Stimulated activated CD8-positive, alpha-beta memory T cell treated with anti-CD3 and anti-CD28 coated beads, Interleukin-12 subunit alpha, Interleukin-12 subunit beta, amount 100 ng/mL, for 1 hour (primary cell): ENCODE measurements at regions not wholly inside any gene's neighbourhood (a gene's known extent, or its start where the extent isn't known, plus 50 kb on each side); places are given as distances from the start of the nearest gene placed in this dataset.
"Not testable (repeated sequence)": the region's sequence is repeated elsewhere in the genome, so short reads cannot be mapped to it uniquely, and the experiment has no call there.

Source experiments
- DNase-seq: peaks from one replicate; pipeline ENCODE4 v3.0.0-alpha.2; 2020; ENCODE audit warnings: low read depth

DNA sequence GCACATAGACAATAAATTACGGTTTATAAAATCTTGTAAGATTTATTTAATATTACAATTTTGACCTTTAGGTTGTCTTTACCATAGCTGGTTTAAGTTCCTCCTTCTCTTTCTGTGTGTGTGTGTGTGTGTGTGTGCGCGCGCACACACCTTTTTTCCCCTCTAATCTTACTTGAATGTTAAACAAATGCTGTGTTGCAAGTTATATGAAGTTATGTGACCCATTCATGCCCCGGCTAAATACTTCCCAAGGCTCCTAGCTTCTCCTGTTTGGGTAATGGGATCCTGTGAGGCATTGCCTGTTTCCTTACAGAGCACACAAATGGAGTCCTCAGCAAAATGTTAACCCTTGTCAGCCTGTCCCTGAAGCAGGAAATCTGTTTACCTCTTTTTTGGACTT, 125.6 kb upstream of the ZNF608 start:
- DNase-seq = no peak

- DNase-seq = no peak
Observed at GRCh38 chr5:124872615-124873014, 126.2 kb upstream of the ZNF608 start.

GRCh38 chr5:124873188-124873587, 126.7 kb upstream of the ZNF608 start:
- no peak for DNase-seq

- DNase-seq = no peak
Observed at GRCh38 chr5:124873713-124874112, 127.3 kb upstream of the ZNF608 start.

- no peak for DNase-seq
Observed at GRCh38 chr5:124876566-124876965, 130.1 kb upstream of the ZNF608 start.

DNA sequence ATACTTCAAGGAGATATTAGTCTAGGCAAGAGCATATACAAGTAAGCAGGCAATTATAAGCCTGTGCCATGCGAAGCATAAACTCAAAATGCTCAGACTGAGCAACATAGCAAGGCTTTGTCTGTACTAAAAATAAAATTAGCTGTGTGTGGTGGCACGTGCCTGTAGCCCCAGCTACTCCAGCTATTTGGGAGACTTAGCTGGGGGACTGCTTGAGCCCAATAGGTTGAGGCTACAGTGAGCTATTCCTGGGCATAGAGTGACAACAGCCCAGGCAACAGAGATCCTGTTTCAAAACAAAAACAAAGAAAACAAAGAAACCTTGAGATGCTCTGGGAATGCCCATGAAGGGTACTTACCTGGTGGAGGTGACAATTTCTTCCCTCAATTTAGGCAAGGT, 130.5 kb upstream of the ZNF608 start:
- no peak for DNase-seq

DNA sequence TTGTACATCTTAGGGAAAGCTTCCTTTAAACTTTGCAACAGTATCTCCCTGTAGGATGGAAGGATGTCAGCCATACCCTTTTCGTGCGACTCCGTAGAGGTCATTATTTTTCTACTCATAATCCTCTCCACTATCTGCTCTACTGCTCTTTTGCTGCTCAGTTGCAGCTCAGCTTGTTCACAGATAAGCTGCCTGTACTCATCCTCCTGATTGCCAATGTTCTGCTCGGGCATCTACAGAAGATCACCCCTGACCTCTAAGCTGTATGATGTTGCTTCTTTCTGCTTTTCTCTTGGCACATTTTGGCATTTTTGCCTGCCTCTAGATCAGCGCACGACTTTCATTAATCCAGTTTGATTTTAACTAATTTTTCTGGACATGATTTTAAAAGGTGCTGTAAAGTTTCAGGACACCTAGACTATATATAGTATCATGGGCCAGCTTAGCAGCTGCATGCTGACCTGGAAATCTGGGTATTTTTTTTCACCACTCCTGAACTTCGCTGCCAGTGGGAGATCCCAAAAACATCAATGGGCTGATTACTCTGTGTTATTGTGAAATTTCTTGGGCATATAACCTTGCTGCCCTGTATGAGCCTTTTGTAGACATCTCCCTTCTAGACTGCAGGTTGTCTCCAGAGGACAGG, 131.2 kb upstream of the ZNF608 start:
- no peak for DNase-seq

DNA sequence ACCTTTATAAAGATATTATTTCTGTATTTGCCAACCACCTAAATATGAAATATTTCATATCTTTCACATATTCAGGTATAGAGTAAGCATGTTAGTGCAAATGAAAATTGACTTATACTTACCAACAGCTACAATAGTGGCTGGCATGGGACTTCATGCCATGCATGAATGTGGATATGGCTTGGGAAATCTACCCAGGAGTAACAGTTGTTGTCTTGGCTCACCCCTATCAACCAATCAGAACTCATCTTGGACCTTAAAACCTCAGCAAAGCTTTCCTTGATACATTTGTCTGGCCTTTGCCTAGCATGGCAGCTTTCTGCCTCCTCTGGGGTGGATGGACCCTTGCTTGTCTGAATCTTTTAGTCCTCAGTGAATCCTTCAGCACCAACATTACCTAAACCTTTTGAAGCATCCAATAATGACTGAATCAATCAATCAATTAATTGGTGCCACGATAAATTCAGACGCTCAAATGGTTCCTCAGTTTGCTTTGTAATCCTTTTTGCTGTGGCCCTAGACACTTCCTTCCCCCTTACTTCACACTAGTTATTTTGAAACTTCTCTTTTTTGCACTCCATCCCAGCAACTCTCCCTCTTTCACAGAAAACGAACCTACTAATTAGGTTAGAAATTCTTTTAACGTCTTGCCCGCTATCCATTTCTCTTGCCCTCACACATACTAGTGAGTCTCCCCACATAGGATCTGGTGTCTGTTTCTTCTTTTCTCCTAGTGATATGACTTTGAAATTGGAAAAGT, 132.3 kb upstream of the ZNF608 start:
- DNase-seq = no peak

DNA sequence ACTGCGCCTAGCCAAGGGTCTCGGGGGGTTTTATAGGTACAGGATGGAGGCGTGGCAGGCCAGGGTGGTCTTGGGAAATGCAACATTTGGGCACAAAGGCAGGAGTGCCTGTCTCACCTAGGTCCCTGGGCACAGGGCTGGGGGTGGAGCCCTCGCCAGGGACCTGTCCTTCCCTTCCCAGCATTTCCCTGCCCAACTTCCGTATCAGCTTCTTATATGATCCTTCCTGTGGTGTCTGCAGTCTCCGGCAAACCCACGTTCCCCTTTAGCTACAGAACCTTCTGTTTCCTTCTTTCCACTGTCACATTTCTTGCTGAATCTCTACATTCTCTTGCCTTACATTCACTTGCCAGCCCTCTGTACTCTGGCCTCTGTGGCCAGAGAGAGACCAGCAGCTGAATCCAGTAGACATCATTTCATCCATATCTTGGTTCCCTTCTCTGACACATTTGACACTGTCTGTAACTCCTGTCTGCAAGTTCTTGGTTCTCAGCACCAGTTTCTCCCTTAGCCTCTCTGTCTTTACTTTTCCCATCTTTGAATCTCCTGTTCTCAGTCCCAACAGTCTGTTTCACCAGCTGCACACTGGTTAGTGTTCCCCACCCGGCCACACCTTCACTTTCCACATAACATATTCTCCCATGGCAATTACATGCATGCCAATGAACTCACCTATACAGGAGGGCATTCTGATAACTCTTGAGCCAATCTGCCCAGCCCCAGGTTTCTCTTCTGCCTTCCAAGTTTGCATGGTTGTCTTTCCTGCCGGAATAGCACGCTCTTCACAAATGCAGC, 134.7 kb upstream of the ZNF608 start:
- DNase-seq = no peak

- no peak for DNase-seq
Observed at GRCh38 chr5:124883681-124884080, 137.2 kb upstream of the ZNF608 start.

DNA sequence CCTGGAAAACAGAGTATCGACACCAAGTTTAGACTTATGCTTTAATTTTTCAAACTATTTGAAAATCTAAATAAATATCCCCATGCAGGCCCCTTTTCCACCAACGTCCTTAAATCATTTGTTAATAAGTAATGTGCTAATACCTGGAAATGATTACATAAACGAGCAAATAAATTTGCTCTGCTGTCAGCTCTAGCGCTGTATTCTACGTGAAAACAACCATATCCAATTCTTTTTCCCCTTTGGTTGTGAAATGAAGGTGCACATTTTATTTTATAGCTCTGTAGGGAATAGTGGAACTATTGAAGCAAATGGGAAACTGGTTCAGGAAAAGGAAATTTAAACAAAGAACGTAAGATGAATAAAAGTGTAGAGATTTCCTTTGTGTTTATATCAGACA, 137.7 kb upstream of the ZNF608 start:
- no peak for DNase-seq

- no peak for DNase-seq
Observed at GRCh38 chr5:124885490-124885889, 139.1 kb upstream of the ZNF608 start.

DNA sequence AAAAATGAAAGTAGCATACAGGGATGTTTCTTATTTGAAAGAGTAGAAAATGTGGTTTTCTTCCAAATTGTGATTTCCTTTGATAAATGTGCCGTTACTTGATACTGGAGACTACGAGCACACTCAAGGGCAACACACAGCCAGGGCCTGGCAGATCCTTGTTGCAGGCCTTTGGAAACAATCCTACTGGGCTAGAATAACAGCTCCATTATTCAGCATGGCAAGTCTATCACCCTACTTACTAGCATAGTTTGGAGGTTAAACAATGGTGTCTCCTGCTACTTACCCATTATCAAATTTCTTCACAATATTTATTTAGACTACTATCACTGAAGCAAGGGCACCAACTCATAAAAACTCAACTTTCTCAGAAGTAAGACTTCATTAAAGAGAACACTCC, 140.8 kb upstream of the ZNF608 start:
- DNase-seq = no peak

DNA sequence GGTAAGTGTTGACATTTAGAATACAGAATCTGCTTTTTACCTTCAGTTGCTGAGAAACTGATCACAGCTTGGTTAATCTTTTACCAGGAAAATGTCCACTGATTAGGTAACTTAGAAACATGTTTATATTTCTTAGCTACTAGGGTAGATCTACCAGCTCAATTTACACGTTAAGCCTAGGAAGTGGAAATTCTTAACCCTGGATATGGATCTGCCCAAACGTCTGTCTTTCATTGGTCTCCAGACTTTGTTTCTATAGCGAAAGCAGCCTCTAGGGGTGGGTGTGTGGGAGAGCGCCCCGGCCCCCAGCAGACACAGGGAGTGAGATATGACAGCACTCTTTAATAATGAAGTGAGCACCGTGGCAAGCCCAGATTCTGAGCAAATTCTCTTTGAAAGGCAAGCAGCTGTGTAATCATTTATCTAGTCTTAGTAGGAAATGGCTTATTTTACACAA, 141.6 kb upstream of the ZNF608 start:
- no peak for DNase-seq

GRCh38 chr5:124888622-124889485, 142.4 kb upstream of the ZNF608 start:
- DNase-seq = no peak

GRCh38 chr5:124889486-124889825, 143.0 kb upstream of the ZNF608 start:
- DNase-seq = no peak

- no peak for DNase-seq
Observed at GRCh38 chr5:124889850-124890249, 143.4 kb upstream of the ZNF608 start.

DNA sequence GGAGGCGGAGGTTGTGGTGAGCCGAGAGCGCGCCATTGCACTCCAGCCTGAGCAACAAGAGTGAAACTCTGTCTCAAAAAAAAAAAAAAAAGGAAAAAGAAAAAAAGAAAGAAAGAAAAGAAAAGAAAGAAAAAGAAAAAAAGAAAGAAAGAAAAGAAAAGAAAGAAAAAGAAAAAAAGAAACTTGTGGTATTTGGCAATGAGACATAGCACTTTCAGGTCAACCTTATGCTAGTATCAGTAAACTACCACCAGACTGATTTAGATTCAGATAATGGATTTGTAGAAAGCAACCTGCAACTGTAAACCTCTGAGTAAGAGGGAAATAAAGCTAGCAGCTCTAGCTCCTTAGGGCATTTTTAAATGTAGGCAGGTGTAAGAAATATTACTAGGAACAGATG, 144.0 kb upstream of the ZNF608 start:
- not testable (repeated sequence) for DNase-seq

DNA sequence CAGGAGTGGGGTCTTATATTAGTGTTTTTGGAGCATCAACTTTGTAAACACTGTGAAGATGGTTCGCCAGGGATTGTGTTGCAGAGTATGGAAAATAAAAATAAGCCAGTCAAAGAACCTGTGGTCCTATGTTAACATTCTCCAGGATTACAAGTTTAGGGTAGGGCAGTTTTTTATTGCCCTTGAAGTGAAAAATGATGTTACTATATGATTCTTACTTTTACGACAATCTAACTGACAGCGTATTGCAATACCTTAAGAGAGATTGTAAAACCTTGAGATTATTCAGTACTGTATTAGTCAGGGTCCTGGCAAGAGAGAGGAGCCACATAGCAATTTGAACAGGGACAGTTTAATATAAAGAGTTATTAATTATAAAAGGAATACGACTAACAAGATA, 144.7 kb upstream of the ZNF608 start:
- no peak for DNase-seq

DNA sequence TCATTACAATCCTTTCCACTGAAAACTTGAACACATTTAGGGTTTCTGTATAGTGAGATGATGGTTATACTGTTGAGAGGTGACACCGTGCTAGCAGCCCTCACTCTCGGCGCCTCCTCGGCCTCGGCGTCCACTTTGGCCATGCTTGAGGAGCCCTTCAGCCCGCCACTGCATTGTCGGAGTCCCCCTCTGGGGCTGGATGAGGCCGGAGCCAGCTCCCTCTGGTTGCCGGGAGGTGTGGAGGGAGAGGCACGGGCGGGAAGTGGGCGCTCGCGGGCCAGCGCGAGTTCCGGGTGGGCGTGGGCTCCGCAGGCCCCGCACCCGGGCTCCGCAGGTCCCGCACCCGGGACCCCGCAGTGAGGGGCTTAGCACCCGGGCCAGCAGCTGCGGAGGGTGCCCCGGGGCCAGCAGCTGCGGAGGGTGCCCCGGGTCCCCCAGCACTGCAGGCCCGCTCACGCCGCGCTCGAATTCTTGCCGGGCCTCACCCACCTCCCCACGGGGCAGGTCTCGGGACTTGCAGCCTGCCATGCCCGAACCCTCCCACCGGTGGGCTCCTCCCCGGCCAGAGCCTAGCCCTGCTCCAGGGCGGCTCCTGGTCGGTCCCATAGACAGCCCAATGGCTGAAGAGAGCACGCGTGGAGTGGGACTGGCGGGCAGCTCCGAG, 145.9 kb upstream of the ZNF608 start:
- DNase-seq = no peak

- DNase-seq = no peak
Observed at GRCh38 chr5:124894541-124894940, 148.1 kb upstream of the ZNF608 start.

GRCh38 chr5:124895236-124895635, 148.8 kb upstream of the ZNF608 start:
- DNase-seq = no peak
